Panc1 (cell line): ENCODE measurements at regions not wholly inside any gene's neighbourhood (a gene's known extent, or its start where the extent isn't known, plus 50 kb on each side); places are given as distances from the start of the nearest gene placed in this dataset.

Experiments used
- ATAC-seq: fragments of 200-7000 bp; cut with Tn5 transposase; 2 replicates; pipeline ENCODE4 v1.9.1; 2020; ENCODE audit warnings: mild to moderate bottlenecking, moderate library complexity
- BruUV-seq: library from RNA; stranded (reverse); fragments of 400-500 nt; replicated peaks from 2 replicates; lab custom pipeline; 2021; lab: Mats Ljungman, UMichigan
- CTCF ChIA-PET: fragments of 300-600 bp; sonication (Branson Sonifier 250); formaldehyde crosslinking; loops from one replicate; lab custom pipeline; 2022; ENCODE audit warnings: antibody characterized with exemption; lab: Charles Lee
- POLR2A ChIA-PET: fragments of 300-600 bp; sonication (Branson Sonifier 250); formaldehyde crosslinking; loops from one replicate; lab custom pipeline; 2022; ENCODE audit warnings: antibody characterized with exemption; lab: Charles Lee
- DNase-seq: peaks from one replicate; pipeline ENCODE4 v3.0.0-alpha.2; 2010; ENCODE audit warnings: low read depth, low spot score
- H3K27ac ChIP-seq: 2 replicates; pipeline ENCODE4 v1.5.1; 2011; ENCODE audit warnings: mild to moderate bottlenecking, low read length, inconsistent platforms
- H3K27me3 ChIP-seq: fragments of 200-500 bp; sonication (Bioruptor generic); 2 replicates; pipeline ENCODE4 v1.6.0; 2014; ENCODE audit warnings: low read length, inconsistent platforms; ENCODE audit not compliant: control insufficient read depth, insufficient read depth
- H3K36me3 ChIP-seq: fragments of 200-500 bp; sonication (Bioruptor generic); 2 replicates; pipeline ENCODE4 v1.5.1; 2014; ENCODE audit warnings: inconsistent platforms, mild to moderate bottlenecking, low read length, moderate library complexity; ENCODE audit not compliant: control insufficient read depth, insufficient read depth
- H3K4me1 ChIP-seq: 2 replicates; pipeline ENCODE4 v1.5.1; 2011; ENCODE audit warnings: inconsistent platforms, mild to moderate bottlenecking, low read length, moderate library complexity; ENCODE audit not compliant: control insufficient read depth, insufficient read depth
- H3K4me3 ChIP-seq, 2 experiments: 2 replicates each; pipeline ENCODE4 v1.5.1; 2011 to 2012; ENCODE audit warnings: low read depth in 2 of 2, low read length in 2 of 2, mild to moderate bottlenecking in 2 of 2, inconsistent platforms in 1 of 2, moderate library complexity in 1 of 2
- H3K9me3 ChIP-seq: fragments of 200-500 bp; sonication (Bioruptor generic); 2 replicates; pipeline ENCODE4 v1.5.1; 2014; ENCODE audit warnings: low read depth, mild to moderate bottlenecking, inconsistent platforms, low read length, moderate library complexity; ENCODE audit not compliant: control insufficient read depth, insufficient read depth
- POLR2AphosphoS5 ChIP-seq: IDR thresholded peaks from 2 replicates; pipeline ENCODE4 v1.6.1; 2012; ENCODE audit warnings: mild to moderate bottlenecking, low read depth, low read length, moderate library complexity
- SIN3A ChIP-seq: IDR thresholded peaks from 2 replicates; pipeline ENCODE4 v1.6.1; 2012; ENCODE audit warnings: low read depth, mild to moderate bottlenecking, low read length, moderate library complexity, borderline replicate concordance; ENCODE audit not compliant: insufficient read depth
- TCF7L2 ChIP-seq: IDR thresholded peaks from 2 replicates; pipeline ENCODE4 v1.6.1; 2011; ENCODE audit warnings: mild to moderate bottlenecking, low read depth, low read length, inconsistent platforms
- in situ Hi-C: cut with HindIII; loops from 2 replicates; pipeline ENCODE4 v1.10.0; 2016; ENCODE audit warnings: low sequenced_read_pairs, low pct_unique_long_range_greater_than_20kb
- intact Hi-C: fragments of 100-400 bp; cut with micrococcal nuclease; formaldehyde crosslinking; loops from one replicate; pipeline ENCODE4 v1.10.0; 2022; ENCODE audit not compliant: unreplicated experiment
- TF ChIP-seq, protein P1 (sequence below), 2 experiments: IDR thresholded peaks; 2 replicates each; pipeline ENCODE4 v1.6.1; 2011 to 2012; ENCODE audit warnings: low read depth in 2 of 2, control low read depth in 1 of 2, low read length in 1 of 2, mild to moderate bottlenecking in 1 of 2, moderate library complexity in 1 of 2; ENCODE audit not compliant: insufficient read depth in 1 of 2
- TF ChIP-seq, protein P2 (sequence below): fragments of 450-650 bp; IDR thresholded peaks from 2 replicates; pipeline ENCODE4 v1.5.1; 2017; ENCODE audit warnings: mild to moderate bottlenecking

DNA sequence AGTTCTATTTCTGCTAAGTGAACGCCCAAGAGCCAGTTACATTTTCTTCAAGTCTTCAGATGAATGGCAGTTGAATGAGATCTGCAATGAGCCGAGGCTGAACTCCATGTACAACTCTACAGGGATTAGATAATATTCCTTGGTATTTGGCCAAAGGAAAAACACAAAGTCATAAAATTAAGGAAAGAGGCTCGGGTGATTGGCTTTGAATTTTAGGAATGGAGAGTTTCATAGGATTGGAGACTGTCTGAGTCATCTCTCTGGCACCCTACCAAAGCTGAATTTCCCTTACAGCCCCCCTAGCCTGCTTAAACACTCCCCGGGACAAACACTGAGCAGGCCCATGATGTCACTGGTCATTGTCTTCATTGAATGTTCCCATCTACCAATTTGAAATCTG is 188.0 kb upstream of the C1QTNF7 start:
- no TSS peak for BruUV-seq
- POLR2A ChIA-PET: no interaction called here
- Histone ChIP-seq H3K27ac (no peak overlapping the region), H3K27me3 (no peaks in the 10 kb centered on the region), H3K4me1 (no peaks in the 10 kb centered on the region), H3K9me3 (no peaks in the 10 kb centered on the region), H3K36me3 (no peaks in the 10 kb centered on the region), H3K4me3 (no peak overlapping the region)
- CTCF ChIA-PET: no interaction called here
- TF ChIP-seq, protein P1, sequence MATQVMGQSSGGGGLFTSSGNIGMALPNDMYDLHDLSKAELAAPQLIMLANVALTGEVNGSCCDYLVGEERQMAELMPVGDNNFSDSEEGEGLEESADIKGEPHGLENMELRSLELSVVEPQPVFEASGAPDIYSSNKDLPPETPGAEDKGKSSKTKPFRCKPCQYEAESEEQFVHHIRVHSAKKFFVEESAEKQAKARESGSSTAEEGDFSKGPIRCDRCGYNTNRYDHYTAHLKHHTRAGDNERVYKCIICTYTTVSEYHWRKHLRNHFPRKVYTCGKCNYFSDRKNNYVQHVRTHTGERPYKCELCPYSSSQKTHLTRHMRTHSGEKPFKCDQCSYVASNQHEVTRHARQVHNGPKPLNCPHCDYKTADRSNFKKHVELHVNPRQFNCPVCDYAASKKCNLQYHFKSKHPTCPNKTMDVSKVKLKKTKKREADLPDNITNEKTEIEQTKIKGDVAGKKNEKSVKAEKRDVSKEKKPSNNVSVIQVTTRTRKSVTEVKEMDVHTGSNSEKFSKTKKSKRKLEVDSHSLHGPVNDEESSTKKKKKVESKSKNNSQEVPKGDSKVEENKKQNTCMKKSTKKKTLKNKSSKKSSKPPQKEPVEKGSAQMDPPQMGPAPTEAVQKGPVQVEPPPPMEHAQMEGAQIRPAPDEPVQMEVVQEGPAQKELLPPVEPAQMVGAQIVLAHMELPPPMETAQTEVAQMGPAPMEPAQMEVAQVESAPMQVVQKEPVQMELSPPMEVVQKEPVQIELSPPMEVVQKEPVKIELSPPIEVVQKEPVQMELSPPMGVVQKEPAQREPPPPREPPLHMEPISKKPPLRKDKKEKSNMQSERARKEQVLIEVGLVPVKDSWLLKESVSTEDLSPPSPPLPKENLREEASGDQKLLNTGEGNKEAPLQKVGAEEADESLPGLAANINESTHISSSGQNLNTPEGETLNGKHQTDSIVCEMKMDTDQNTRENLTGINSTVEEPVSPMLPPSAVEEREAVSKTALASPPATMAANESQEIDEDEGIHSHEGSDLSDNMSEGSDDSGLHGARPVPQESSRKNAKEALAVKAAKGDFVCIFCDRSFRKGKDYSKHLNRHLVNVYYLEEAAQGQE (IDR thresholded peaks at IDR 0.05; ENCODE audit: insufficient read depth in 1 of 2, low read depth in 2 of 2, low read length in 1 of 2): no peak
- TF ChIP-seq TCF7L2 (no peak), SIN3A (no peak), POLR2AphosphoS5 (no peak)
- TF ChIP-seq, protein P2, sequence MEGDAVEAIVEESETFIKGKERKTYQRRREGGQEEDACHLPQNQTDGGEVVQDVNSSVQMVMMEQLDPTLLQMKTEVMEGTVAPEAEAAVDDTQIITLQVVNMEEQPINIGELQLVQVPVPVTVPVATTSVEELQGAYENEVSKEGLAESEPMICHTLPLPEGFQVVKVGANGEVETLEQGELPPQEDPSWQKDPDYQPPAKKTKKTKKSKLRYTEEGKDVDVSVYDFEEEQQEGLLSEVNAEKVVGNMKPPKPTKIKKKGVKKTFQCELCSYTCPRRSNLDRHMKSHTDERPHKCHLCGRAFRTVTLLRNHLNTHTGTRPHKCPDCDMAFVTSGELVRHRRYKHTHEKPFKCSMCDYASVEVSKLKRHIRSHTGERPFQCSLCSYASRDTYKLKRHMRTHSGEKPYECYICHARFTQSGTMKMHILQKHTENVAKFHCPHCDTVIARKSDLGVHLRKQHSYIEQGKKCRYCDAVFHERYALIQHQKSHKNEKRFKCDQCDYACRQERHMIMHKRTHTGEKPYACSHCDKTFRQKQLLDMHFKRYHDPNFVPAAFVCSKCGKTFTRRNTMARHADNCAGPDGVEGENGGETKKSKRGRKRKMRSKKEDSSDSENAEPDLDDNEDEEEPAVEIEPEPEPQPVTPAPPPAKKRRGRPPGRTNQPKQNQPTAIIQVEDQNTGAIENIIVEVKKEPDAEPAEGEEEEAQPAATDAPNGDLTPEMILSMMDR: no peak
- no peak for DNase-seq
- ATAC-seq: no peak
- in situ Hi-C loops (no loop called here), intact Hi-C loops (loop anchor here (10.0 kb wide), 1 partner anchor 155 kb away; no protein-coding TSS in a partner anchor)

DNA sequence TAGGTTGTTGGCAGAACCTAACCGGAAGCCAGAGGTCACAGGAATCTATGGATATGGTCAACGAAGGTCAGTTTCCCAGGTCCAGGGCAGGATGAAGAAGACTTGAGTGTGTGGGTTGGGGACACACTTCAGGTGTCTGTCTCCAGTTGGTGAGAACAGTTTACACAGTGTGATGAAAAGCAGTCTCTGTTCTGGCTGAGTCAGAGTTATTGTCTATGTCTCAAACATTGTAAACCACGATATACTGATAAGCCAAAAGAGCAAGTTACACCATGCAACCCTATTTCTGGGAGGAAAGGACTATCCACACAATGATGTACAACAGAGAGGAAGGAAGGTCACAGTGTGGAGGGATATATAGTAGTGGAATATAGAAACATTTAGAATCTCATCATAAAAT is 187.1 kb upstream of the C1QTNF7 start:
- ATAC-seq: no peak
- BruUV-seq: no TSS peak
- in situ Hi-C loops (no loop called here), intact Hi-C loops (no loop called here)
- H3K4me1 ChIP-seq: no peaks in the 10 kb centered on the region
- ChIA-PET POLR2A (no interaction called here), CTCF (no interaction called here)
- no peaks in the 10 kb centered on the region for H3K36me3 ChIP-seq
- H3K9me3 ChIP-seq: no peaks in the 10 kb centered on the region
- H3K27ac ChIP-seq: no peak overlapping the region
- no peak overlapping the region for H3K4me3 ChIP-seq
- H3K27me3 ChIP-seq: no peaks in the 10 kb centered on the region
- no peak for DNase-seq
- no peak for TF ChIP-seq TCF7L2

DNA sequence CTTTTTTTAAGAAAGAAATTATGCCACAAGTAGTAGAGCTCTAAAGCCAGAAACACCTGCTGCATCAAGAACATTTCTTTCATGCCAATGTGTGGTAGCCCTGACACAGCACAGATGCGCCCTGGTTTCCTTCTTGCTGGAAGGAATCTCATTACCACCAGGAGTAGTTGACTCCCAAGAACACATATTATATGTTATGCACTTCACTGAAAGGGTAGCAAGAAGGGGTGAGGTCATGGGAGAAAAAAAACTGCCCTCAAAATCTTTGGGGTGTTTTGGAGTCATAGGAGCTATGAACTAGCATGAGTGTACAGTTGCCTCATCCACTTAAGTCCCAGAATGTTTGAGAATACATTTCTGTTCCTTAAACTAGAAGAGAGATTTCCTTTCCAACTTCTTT is 185.8 kb upstream of the C1QTNF7 start:
- in situ Hi-C loops (no loop called here), intact Hi-C loops (no loop called here)
- Histone ChIP-seq H3K9me3 (no peaks in the 10 kb centered on the region), H3K27ac (no peak overlapping the region), H3K36me3 (no peaks in the 10 kb centered on the region), H3K4me3 (no peak overlapping the region), H3K4me1 (no peaks in the 10 kb centered on the region), H3K27me3 (no peaks in the 10 kb centered on the region)
- TF ChIP-seq TCF7L2 (no peak), POLR2AphosphoS5 (no peak), SIN3A (no peak)
- TF ChIP-seq, protein P2: no peak
- TF ChIP-seq, protein P1 (IDR thresholded peaks at IDR 0.05; ENCODE audit: insufficient read depth in 1 of 2, low read depth in 2 of 2, low read length in 1 of 2): no peak
- ChIA-PET CTCF (no interaction called here), POLR2A (no interaction called here)
- DNase-seq: no peak
- ATAC-seq: no peak
- BruUV-seq: no TSS peak
